CD14-positive monocyte (primary cell): ENCODE measurements at regions not wholly inside any gene's neighbourhood (a gene's known extent, or its start where the extent isn't known, plus 50 kb on each side); places are given as distances from the start of the nearest gene placed in this dataset.

Source experiments
- DNase-seq, 3 donors: peaks; one replicate each; pipeline ENCODE4 v3.0.0-alpha.2; 2011 to 2022
- H2AFZ ChIP-seq: 2 replicates; pipeline ENCODE4 v1.6.0; 2012; ENCODE audit warnings: mild to moderate bottlenecking, low read depth, low read length, inconsistent platforms; ENCODE audit not compliant: insufficient read depth, poor library complexity, severe bottlenecking
- H3K27ac ChIP-seq, 2 donors: 1 replicate in 1 of 2; 2 replicates in 1 of 2; pipeline ENCODE4 v1.5.1; 2012 to 2013; ENCODE audit warnings: low read length in 2 of 2, control low read depth in 1 of 2, inconsistent platforms in 1 of 2, low read depth in 1 of 2, mild to moderate bottlenecking in 1 of 2
- H3K27me3 ChIP-seq, 2 donors: one replicate each; pipeline versions ENCODE4 v1.6.0 to v1.6.1; 2011 to 2013; ENCODE audit warnings: low read length in 2 of 2; ENCODE audit not compliant: control insufficient read depth in 2 of 2, insufficient read depth in 2 of 2
- H3K36me3 ChIP-seq, 2 donors: replicated peaks in 1 of 2; 1 replicate in 1 of 2; 2 replicates in 1 of 2; pipeline versions ENCODE4 v1.5.1 to v1.6.1; 2012 to 2013; ENCODE audit warnings: low read length in 2 of 2, control low read depth in 1 of 2, inconsistent platforms in 1 of 2, mild to moderate bottlenecking in 1 of 2; ENCODE audit not compliant: insufficient read depth in 2 of 2, control insufficient read depth in 1 of 2
- H3K4me1 ChIP-seq, 2 donors: 1 replicate in 1 of 2; 2 replicates in 1 of 2; pipeline versions ENCODE4 v1.5.1 to v1.6.1; 2012 to 2013; ENCODE audit warnings: low read length in 2 of 2, control low read depth in 1 of 2, inconsistent platforms in 1 of 2, mild to moderate bottlenecking in 1 of 2, moderate library complexity in 1 of 2; ENCODE audit not compliant: insufficient read depth in 2 of 2, control insufficient read depth in 1 of 2
- H3K4me2 ChIP-seq: replicated peaks from 2 replicates; pipeline ENCODE3; 2012; ENCODE audit warnings: low read length, moderate library complexity, mild to moderate bottlenecking; ENCODE audit not compliant: poor library complexity, severe bottlenecking; ENCODE audit errors: extremely low read depth
- H3K4me3 ChIP-seq, 3 experiments: fragments of 200-600 bp in 1 of 3; sonication (generic) in 1 of 3; replicated peaks in 1 of 3; 1 replicate in 2 of 3; 2 replicates in 1 of 3; pipeline ENCODE4 v1.5.1; 2011 to 2013; ENCODE audit warnings: low read length in 3 of 3, mild to moderate bottlenecking in 3 of 3, control low read depth in 2 of 3, low read depth in 2 of 3, inconsistent platforms in 1 of 3, moderate library complexity in 1 of 3
- H3K79me2 ChIP-seq: 2 replicates; pipeline ENCODE4 v1.6.0; 2012; ENCODE audit warnings: mild to moderate bottlenecking, control low read depth, inconsistent platforms, low read length, moderate library complexity; ENCODE audit not compliant: insufficient read depth
- H3K9ac ChIP-seq: 2 replicates; pipeline ENCODE4 v1.6.0; 2017; ENCODE audit warnings: low read length, mild to moderate bottlenecking; ENCODE audit not compliant: insufficient read depth, poor library complexity, severe bottlenecking
- H3K9me3 ChIP-seq, 2 donors: replicated peaks in 1 of 2; 1 replicate in 1 of 2; 2 replicates in 1 of 2; pipeline versions ENCODE4 v1.5.1 to v1.6.1; 2012 to 2013; ENCODE audit warnings: low read length in 2 of 2, control low read depth in 1 of 2; ENCODE audit not compliant: control insufficient read depth in 1 of 2, insufficient read depth in 1 of 2
- H4K20me1 ChIP-seq: 2 replicates; pipeline ENCODE4 v1.6.0; 2012; ENCODE audit warnings: mild to moderate bottlenecking, low read length, control low read depth, moderate library complexity; ENCODE audit not compliant: insufficient read depth
- H3K27ac Mint-ChIP-seq, 7 donors: one replicate each; pipeline ENCODE4 v1.8.0; 2020; ENCODE audit warnings: mild to moderate bottlenecking in 7 of 7, mixed read lengths in 7 of 7, moderate library complexity in 6 of 7, inconsistent platforms in 2 of 7
- H3K27me3 Mint-ChIP-seq, 3 donors: one replicate each; pipeline ENCODE4 v1.8.0; 2021 to 2022; ENCODE audit warnings: low read depth in 3 of 3, mild to moderate bottlenecking in 3 of 3, mixed read lengths in 3 of 3, moderate library complexity in 3 of 3, inconsistent platforms in 1 of 3
- H3K36me3 Mint-ChIP-seq, 2 donors: one replicate each; pipeline ENCODE4 v1.8.0; 2020; ENCODE audit warnings: mixed read lengths in 2 of 2, inconsistent platforms in 1 of 2, mild to moderate bottlenecking in 1 of 2
- H3K4me1 Mint-ChIP-seq: one replicate; pipeline ENCODE4 v1.8.0; 2020; ENCODE audit warnings: mild to moderate bottlenecking, mixed read lengths
- H3K4me3 Mint-ChIP-seq, 2 donors: one replicate each; pipeline ENCODE4 v1.8.0; 2020; ENCODE audit warnings: mild to moderate bottlenecking in 2 of 2, mixed read lengths in 2 of 2, moderate library complexity in 1 of 2
- H3K9me3 Mint-ChIP-seq, 7 donors: one replicate each; pipeline ENCODE4 v1.8.0; 2020 to 2022; ENCODE audit warnings: mixed read lengths in 7 of 7, mild to moderate bottlenecking in 6 of 7, moderate library complexity in 6 of 7, inconsistent platforms in 2 of 7
- WGBS: methylation state at CpG from one replicate; pipeline ENCODE4 v1.1.5; 2013; ENCODE audit warnings: missing lambda C conversion rate; ENCODE audit not compliant: insufficient coverage; 5-methylcytosine and 5-hydroxymethylcytosine counted together
- intact Hi-C, 2 donors: fragments of 100-400 bp; cut with micrococcal nuclease; formaldehyde crosslinking; loops; one replicate each; pipeline versions ENCODE4 v1.15.0 to v1.15.1; 2023
- TF ChIP-seq, protein P1 (sequence below): fragments of 200-600 bp; IDR thresholded peaks from one replicate; pipeline ENCODE4 v1.8.0; 2022; ENCODE audit warnings: antibody characterized with exemption, mild to moderate bottlenecking

- peak overlapping the region in 1 of 7 donors; percentile 11 for H3K27ac Mint-ChIP-seq
Observed at GRCh38 chr7:25494896-25495295, 266.6 kb upstream of the NPVF start.

GRCh38 chr7:25495342-25496250 lies 267.3 kb upstream of the NPVF start:
- Mint-ChIP-seq H3K4me1 (peaks cover 12% of the 10 kb centered on the region), H3K9me3 (no peaks in the 10 kb centered on the region), H3K27me3 (peaks cover 0 to 2% (median 1%) of the 10 kb centered on the region in 3 donors), H3K36me3 (no peaks in the 10 kb centered on the region), H3K27ac (peak overlapping the region in 1 of 7 donors; percentile 35), H3K4me3 (no peak overlapping the region)
- Histone ChIP-seq H3K4me3 (peak overlapping the region in 1 of 3 experiments; percentile 76), H4K20me1 (no peaks in the 10 kb centered on the region), H3K4me2 (peak overlapping the region; percentile 61), H3K27ac (peak overlapping the region in 1 of 2 donors; percentile 89), H3K9me3 (no peaks in the 10 kb centered on the region), H3K9ac (peak overlapping the region; percentile 69), H3K4me1 (peaks cover 17 to 21% of the 10 kb centered on the region in 2 donors), H3K79me2 (no peaks in the 10 kb centered on the region), H3K27me3 (no peaks in the 10 kb centered on the region), H2AFZ (peak overlapping the region; percentile 84), H3K36me3 (no peaks in the 10 kb centered on the region)
- intact Hi-C loops, result no loop called here
- DNase-seq, result no peak
- TF ChIP-seq, protein P1, sequence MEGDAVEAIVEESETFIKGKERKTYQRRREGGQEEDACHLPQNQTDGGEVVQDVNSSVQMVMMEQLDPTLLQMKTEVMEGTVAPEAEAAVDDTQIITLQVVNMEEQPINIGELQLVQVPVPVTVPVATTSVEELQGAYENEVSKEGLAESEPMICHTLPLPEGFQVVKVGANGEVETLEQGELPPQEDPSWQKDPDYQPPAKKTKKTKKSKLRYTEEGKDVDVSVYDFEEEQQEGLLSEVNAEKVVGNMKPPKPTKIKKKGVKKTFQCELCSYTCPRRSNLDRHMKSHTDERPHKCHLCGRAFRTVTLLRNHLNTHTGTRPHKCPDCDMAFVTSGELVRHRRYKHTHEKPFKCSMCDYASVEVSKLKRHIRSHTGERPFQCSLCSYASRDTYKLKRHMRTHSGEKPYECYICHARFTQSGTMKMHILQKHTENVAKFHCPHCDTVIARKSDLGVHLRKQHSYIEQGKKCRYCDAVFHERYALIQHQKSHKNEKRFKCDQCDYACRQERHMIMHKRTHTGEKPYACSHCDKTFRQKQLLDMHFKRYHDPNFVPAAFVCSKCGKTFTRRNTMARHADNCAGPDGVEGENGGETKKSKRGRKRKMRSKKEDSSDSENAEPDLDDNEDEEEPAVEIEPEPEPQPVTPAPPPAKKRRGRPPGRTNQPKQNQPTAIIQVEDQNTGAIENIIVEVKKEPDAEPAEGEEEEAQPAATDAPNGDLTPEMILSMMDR, result no peak
- 83% methylated on average over 10 of the region's 11 CpGs for WGBS

More at GRCh38 chr7:25494896-25495295, 266.6 kb upstream of the NPVF start:
- H3K4me2 ChIP-seq, result no peak overlapping the region
- H3K4me3 Mint-ChIP-seq, result no peak overlapping the region
- no peaks in the 10 kb centered on the region for H3K79me2 ChIP-seq
- H3K36me3 ChIP-seq, result no peaks in the 10 kb centered on the region
- H3K27me3 Mint-ChIP-seq, result peaks cover 0 to 3% (median 2%) of the 10 kb centered on the region in 3 donors
- no peak overlapping the region for H3K4me3 ChIP-seq
- no peak overlapping the region for H3K9ac ChIP-seq
- H3K27ac ChIP-seq, result no peak overlapping the region
- no peaks in the 10 kb centered on the region for H3K9me3 Mint-ChIP-seq
- TF ChIP-seq, protein P1, result no peak
- peaks cover 12% of the 10 kb centered on the region for H3K4me1 Mint-ChIP-seq
- no peaks in the 10 kb centered on the region for H4K20me1 ChIP-seq
- no CpG with 5 or more reads among the region's 2 CpGs for WGBS
- no peaks in the 10 kb centered on the region for H3K36me3 Mint-ChIP-seq
- H3K27me3 ChIP-seq, result no peaks in the 10 kb centered on the region
- H3K4me1 ChIP-seq, result peaks cover 17 to 21% of the 10 kb centered on the region in 2 donors
- intact Hi-C loops, result no loop called here
- peak overlapping the region; percentile 39 for H2AFZ ChIP-seq
- DNase-seq, result no peak
- H3K9me3 ChIP-seq, result no peaks in the 10 kb centered on the region
